CD4-positive, alpha-beta memory T cell (primary cell): ENCODE measurements at regions not wholly inside any gene's neighbourhood (a gene's known extent, or its start where the extent isn't known, plus 50 kb on each side); places are given as distances from the start of the nearest gene placed in this dataset.

Experiments used
- CTCF ChIA-PET: fragments of 350-600 bp; sonication (Branson Sonifier 250); formaldehyde crosslinking; loops from one replicate; lab custom pipeline; 2021; ENCODE audit warnings: inconsistent platforms; ENCODE audit not compliant: partially characterized antibody; lab: Charles Lee
- POLR2A ChIA-PET: fragments of 350-600 bp; sonication (Branson Sonifier 250); formaldehyde crosslinking; loops from one replicate; lab custom pipeline; 2021; ENCODE audit not compliant: partially characterized antibody; lab: Charles Lee
- DNase-seq, 5 donors: peaks; one replicate each; pipeline versions ENCODE4 v3.0.0 to v3.0.0-alpha.2; 2020 to 2022; ENCODE audit warnings: mixed read lengths in 1 of 5
- H3K27ac ChIP-seq: one replicate; pipeline ENCODE4 v1.7.0; 2013; ENCODE audit warnings: low read depth, low read length
- H3K27me3 ChIP-seq: 2 replicates; pipeline ENCODE4 v1.7.0; 2013; ENCODE audit warnings: mild to moderate bottlenecking, low read length, moderate library complexity; ENCODE audit not compliant: insufficient read depth
- H3K36me3 ChIP-seq: 2 replicates; pipeline ENCODE4 v1.7.0; 2013; ENCODE audit warnings: mild to moderate bottlenecking, low read length, moderate library complexity; ENCODE audit not compliant: insufficient read depth
- H3K4me1 ChIP-seq: 2 replicates; pipeline ENCODE4 v1.7.0; 2013; ENCODE audit warnings: mild to moderate bottlenecking, low read length, moderate library complexity; ENCODE audit not compliant: insufficient read depth
- H3K4me3 ChIP-seq, 2 donors: one replicate each; pipeline ENCODE4 v1.7.0; 2013; ENCODE audit warnings: low read length in 2 of 2, mild to moderate bottlenecking in 1 of 2
- H3K9me3 ChIP-seq, 2 donors: one replicate each; pipeline ENCODE4 v1.7.0; 2013; ENCODE audit warnings: low read length in 2 of 2, control low read depth in 1 of 2; ENCODE audit not compliant: control insufficient read depth in 1 of 2
- H3K27ac Mint-ChIP-seq, 7 donors: one replicate each; pipeline ENCODE4 v1.8.0; 2020 to 2021; ENCODE audit warnings: mixed read lengths in 7 of 7, mild to moderate bottlenecking in 6 of 7, inconsistent platforms in 3 of 7, moderate library complexity in 3 of 7
- H3K27me3 Mint-ChIP-seq, 2 donors: one replicate each; pipeline ENCODE4 v1.8.0; 2020 to 2021; ENCODE audit warnings: mixed read lengths in 2 of 2
- H3K36me3 Mint-ChIP-seq, 2 donors: one replicate each; pipeline ENCODE4 v1.8.0; 2020 to 2021; ENCODE audit warnings: mixed read lengths in 2 of 2, inconsistent platforms in 1 of 2, mild to moderate bottlenecking in 1 of 2
- H3K4me1 Mint-ChIP-seq, 4 donors: one replicate each; pipeline ENCODE4 v1.8.0; 2020 to 2021; ENCODE audit warnings: mixed read lengths in 4 of 4, mild to moderate bottlenecking in 1 of 4
- H3K4me3 Mint-ChIP-seq, 8 donors: one replicate each; pipeline ENCODE4 v1.8.0; 2020 to 2021; ENCODE audit warnings: mixed read lengths in 8 of 8, mild to moderate bottlenecking in 7 of 8, moderate library complexity in 6 of 8, inconsistent platforms in 3 of 8
- H3K9me3 Mint-ChIP-seq, 8 donors: one replicate each; pipeline ENCODE4 v1.8.0; 2020 to 2021; ENCODE audit warnings: mixed read lengths in 8 of 8, mild to moderate bottlenecking in 5 of 8, inconsistent platforms in 3 of 8, moderate library complexity in 1 of 8
- intact Hi-C: fragments of 100-400 bp; cut with micrococcal nuclease; formaldehyde crosslinking; loops from one replicate; pipeline ENCODE4 v1.15.1; 2023

DNA sequence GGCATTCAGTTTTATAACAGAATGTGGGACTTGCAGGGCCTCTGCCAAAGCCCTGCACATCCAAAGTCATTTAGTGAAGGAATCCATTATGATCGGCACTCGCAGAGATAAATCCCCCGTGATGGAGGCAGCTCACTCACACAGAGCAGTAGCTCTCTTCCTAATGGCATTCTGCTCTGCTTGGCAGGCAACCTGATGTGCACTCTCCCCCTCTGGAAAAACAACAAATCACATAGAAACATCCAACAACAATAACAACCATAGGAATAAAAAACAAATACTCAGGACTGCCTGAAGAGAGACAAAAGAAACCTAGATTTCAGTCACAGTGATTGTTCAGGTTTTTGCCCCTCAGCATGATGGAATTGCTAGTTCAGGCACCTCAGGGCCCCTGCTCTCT is 59.7 kb downstream of the NAA11 start:
- H3K4me1 ChIP-seq, result no peaks in the 10 kb centered on the region
- Mint-ChIP-seq H3K9me3 (no peaks in the 10 kb centered on the region), H3K27me3 (peaks cover 0 to under 1% of the 10 kb centered on the region in 2 donors), H3K36me3 (no peaks in the 10 kb centered on the region), H3K4me1 (no peaks in the 10 kb centered on the region), H3K4me3 (no peak overlapping the region), H3K27ac (no peak overlapping the region)
- intact Hi-C loops, result no loop called here
- CTCF ChIA-PET, result no interaction called here
- no peaks in the 10 kb centered on the region for H3K36me3 ChIP-seq
- H3K27ac ChIP-seq, result no peak overlapping the region
- no peak for DNase-seq
- no peaks in the 10 kb centered on the region for H3K9me3 ChIP-seq
- no peaks in the 10 kb centered on the region for H3K27me3 ChIP-seq
- no peak overlapping the region for H3K4me3 ChIP-seq
- POLR2A ChIA-PET, result no interaction called here

DNA sequence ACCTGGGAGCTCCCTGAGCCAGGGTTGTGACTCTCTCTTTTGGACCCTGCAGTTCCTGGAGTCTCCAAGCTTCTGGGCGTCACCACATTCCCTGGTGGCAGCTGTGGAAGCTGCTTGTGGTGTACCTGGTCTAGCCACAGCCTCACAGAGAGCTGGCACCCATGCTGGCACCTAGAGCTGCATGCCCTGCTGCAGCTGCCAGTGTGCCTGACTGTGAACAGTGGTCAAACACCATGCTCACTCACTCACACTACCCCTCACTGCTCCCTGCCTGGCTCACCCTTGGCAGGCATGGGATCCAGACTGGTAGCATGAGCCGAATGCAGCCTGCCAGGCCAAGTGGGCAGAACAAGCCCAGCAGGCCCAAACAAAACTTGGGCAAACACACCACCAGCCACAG is 66.6 kb downstream of the NAA11 start:
- H3K9me3 Mint-ChIP-seq, result peaks cover 0 to 2% (median 0%) of the 10 kb centered on the region in 8 donors
- ChIA-PET POLR2A (no interaction called here), CTCF (no interaction called here)
- intact Hi-C loops, result no loop called here
- no peak overlapping the region for H3K4me3 ChIP-seq
- DNase-seq, result no peak
- H3K27me3 ChIP-seq, result no peaks in the 10 kb centered on the region
- no peak overlapping the region for H3K4me3 Mint-ChIP-seq
- H3K36me3 ChIP-seq, result no peaks in the 10 kb centered on the region
- no peaks in the 10 kb centered on the region for H3K4me1 ChIP-seq
- peaks cover 0 to 2% of the 10 kb centered on the region in 2 donors for H3K27me3 Mint-ChIP-seq
- H3K4me1 Mint-ChIP-seq, result no peaks in the 10 kb centered on the region
- no peaks in the 10 kb centered on the region for H3K9me3 ChIP-seq
- no peaks in the 10 kb centered on the region for H3K36me3 Mint-ChIP-seq
- no peak overlapping the region for H3K27ac ChIP-seq
- no peak overlapping the region for H3K27ac Mint-ChIP-seq

DNA sequence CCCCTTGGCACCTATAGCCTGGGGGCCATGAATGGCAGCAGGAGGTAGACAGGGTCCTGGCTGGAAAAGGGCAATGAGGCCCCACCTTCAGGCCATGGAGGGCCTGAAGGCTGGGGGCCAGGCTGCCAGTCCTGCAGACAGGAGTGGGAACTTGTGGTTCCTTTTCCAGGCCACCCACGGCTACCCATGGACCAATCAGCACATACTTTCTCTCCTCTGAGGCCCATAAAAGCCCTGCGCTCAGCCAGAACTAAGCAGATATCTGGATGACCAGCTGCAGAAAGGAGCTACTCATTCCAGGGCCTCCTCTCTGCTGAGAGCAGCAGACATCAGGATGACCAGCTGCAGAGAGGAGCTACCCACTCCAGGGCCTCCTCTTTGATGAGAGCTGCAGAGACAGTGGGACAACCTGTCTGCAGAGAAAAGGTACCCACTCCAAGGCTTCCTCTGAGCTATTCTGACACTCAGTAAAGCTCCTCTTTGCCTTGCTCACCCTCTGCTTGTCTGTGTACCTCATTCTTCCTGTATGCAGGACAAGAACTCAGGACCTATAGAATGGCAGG is 67.2 kb downstream of the NAA11 start:
- Histone ChIP-seq H3K27ac (no peak overlapping the region), H3K27me3 (no peaks in the 10 kb centered on the region), H3K9me3 (no peaks in the 10 kb centered on the region), H3K4me1 (no peaks in the 10 kb centered on the region), H3K36me3 (no peaks in the 10 kb centered on the region), H3K4me3 (no peak overlapping the region)
- H3K9me3 Mint-ChIP-seq, result peaks cover 0 to 2% (median 0%) of the 10 kb centered on the region in 8 donors
- no peaks in the 10 kb centered on the region for H3K36me3 Mint-ChIP-seq
- intact Hi-C loops, result no loop called here
- no peak overlapping the region for H3K27ac Mint-ChIP-seq
- ChIA-PET POLR2A (no interaction called here), CTCF (no interaction called here)
- no peak for DNase-seq
- H3K4me1 Mint-ChIP-seq, result no peaks in the 10 kb centered on the region
- H3K4me3 Mint-ChIP-seq, result no peak overlapping the region
- peaks cover 0 to 2% of the 10 kb centered on the region in 2 donors for H3K27me3 Mint-ChIP-seq

DNA sequence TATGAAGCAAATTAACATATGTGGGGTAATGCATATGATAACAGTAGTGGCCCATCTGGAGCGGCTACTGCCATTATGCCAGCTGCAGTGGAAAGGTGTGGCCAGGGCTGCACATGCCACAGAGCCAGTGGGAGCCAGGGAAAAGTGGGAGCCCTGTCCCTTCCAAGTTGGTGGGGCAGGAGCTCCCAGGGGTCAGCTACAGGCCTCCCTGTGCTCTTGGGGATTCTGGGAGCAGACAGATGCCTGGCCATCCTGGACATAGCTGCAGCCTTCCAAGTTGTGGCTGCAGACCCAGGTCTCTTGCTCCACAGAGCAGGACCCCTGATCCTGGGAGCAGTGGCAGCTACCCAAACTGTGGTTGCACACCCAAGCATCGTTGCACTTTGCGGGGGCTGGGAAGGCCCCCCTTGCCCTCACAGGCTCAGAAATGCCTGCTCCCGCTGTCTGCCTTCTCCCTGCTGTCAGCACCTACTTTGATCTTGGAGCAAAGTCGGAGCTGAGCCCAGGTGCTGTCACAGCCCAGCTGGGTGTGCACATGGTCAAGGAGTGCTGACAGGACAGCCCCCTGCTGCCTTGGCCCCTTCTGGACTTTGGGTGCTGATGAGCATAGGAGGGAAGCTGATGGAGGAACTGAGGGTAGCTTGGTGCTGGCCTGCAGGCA is 67.8 kb downstream of the NAA11 start:
- DNase-seq, result no peak
- Histone ChIP-seq H3K4me1 (no peaks in the 10 kb centered on the region), H3K36me3 (no peaks in the 10 kb centered on the region), H3K27ac (no peak overlapping the region), H3K27me3 (no peaks in the 10 kb centered on the region), H3K4me3 (no peak overlapping the region), H3K9me3 (no peaks in the 10 kb centered on the region)
- Mint-ChIP-seq H3K9me3 (peaks cover 0 to 3% (median 0%) of the 10 kb centered on the region in 8 donors), H3K36me3 (no peaks in the 10 kb centered on the region), H3K27ac (no peak overlapping the region), H3K4me3 (no peak overlapping the region), H3K27me3 (peaks cover 0 to 2% of the 10 kb centered on the region in 2 donors), H3K4me1 (no peaks in the 10 kb centered on the region)
- intact Hi-C loops, result no loop called here
- CTCF ChIA-PET, result no interaction called here
- POLR2A ChIA-PET, result no interaction called here

DNA sequence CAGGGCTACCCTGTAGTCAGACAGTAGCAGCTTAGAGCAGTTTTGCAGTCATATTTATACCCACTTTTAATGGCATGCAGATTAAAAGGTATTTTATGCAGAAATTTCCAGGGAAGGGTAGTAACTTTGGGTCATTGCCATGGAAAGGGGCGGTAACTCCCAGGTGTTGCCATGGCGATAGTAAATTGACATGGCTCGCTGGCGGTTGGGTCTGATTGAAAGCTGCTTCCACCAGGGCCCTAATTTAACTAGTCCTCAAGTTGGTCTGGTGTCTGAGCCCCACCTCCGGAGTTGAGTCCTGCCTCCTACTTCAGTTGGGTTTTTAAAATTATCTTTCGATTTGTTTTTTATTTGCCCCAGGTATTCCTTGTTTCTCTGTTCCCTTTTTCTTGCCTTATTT is 70.1 kb downstream of the NAA11 start:
- CTCF ChIA-PET, result no interaction called here
- H3K4me3 ChIP-seq, result no peak overlapping the region
- intact Hi-C loops, result no loop called here
- H3K27ac Mint-ChIP-seq, result no peak overlapping the region
- H3K9me3 Mint-ChIP-seq, result peaks cover 0 to 3% (median 0%) of the 10 kb centered on the region in 8 donors
- no peaks in the 10 kb centered on the region for H3K4me1 Mint-ChIP-seq
- H3K4me3 Mint-ChIP-seq, result no peak overlapping the region
- H3K36me3 Mint-ChIP-seq, result no peaks in the 10 kb centered on the region
- H3K27me3 ChIP-seq, result no peaks in the 10 kb centered on the region
- H3K27me3 Mint-ChIP-seq, result no peaks in the 10 kb centered on the region
- no peaks in the 10 kb centered on the region for H3K36me3 ChIP-seq
- no peaks in the 10 kb centered on the region for H3K9me3 ChIP-seq
- POLR2A ChIA-PET, result no interaction called here
- H3K4me1 ChIP-seq, result no peaks in the 10 kb centered on the region
- no peak overlapping the region for H3K27ac ChIP-seq
- no peak for DNase-seq

DNA sequence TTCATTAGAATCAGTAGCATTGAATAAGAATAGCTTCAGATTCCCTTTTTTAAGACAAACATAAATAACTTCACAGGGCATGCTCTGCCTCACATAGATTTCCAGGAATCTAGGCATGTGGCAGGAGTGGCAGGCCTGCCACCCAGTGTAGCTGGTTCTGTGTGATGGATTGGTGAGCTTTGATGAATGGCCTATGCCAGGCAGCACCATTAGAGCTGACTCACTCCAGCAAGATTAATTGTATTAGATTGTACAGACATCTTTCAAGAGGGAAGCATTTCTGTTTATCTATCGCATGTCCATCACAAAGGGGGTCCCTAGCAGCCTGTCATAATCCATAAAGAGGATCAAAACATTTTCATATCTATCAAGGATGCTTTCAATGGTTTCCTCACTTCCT is 71.9 kb downstream of the NAA11 start:
- Mint-ChIP-seq H3K9me3 (peaks cover 0 to 4% (median 0%) of the 10 kb centered on the region in 8 donors), H3K4me1 (no peaks in the 10 kb centered on the region), H3K27ac (no peak overlapping the region), H3K36me3 (no peaks in the 10 kb centered on the region), H3K27me3 (no peaks in the 10 kb centered on the region), H3K4me3 (no peak overlapping the region)
- intact Hi-C loops, result no loop called here
- CTCF ChIA-PET, result no interaction called here
- no peaks in the 10 kb centered on the region for H3K4me1 ChIP-seq
- no peaks in the 10 kb centered on the region for H3K9me3 ChIP-seq
- no peak overlapping the region for H3K27ac ChIP-seq
- no peak for DNase-seq
- no peak overlapping the region for H3K4me3 ChIP-seq
- no peaks in the 10 kb centered on the region for H3K27me3 ChIP-seq
- POLR2A ChIA-PET, result no interaction called here
- no peaks in the 10 kb centered on the region for H3K36me3 ChIP-seq

DNA sequence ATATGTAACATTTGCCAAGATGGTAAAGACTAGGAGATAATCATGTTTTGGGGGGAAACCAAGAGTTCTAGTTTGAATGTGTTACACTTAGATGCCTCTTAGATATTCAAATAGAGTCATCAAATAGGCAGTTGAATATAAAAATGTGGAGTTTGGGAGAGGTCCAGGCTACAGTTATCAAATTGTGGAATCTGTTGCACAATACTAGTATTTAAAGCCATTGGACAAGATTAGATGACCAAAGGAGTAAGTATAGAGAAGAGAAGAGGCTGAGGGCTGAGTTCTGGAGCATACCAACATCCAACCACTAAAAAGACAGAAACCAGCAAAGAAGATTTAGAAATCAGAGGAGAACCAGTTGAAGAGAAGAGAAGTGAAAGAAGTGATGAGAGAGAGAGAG is 72.7 kb downstream of the NAA11 start:
- no peaks in the 10 kb centered on the region for H3K9me3 ChIP-seq
- peaks cover 0 to 6% (median 0%) of the 10 kb centered on the region in 8 donors for H3K9me3 Mint-ChIP-seq
- no peak overlapping the region for H3K4me3 Mint-ChIP-seq
- H3K36me3 Mint-ChIP-seq, result no peaks in the 10 kb centered on the region
- ChIA-PET CTCF (no interaction called here), POLR2A (no interaction called here)
- no peaks in the 10 kb centered on the region for H3K4me1 ChIP-seq
- intact Hi-C loops, result no loop called here
- H3K4me1 Mint-ChIP-seq, result no peaks in the 10 kb centered on the region
- no peak overlapping the region for H3K4me3 ChIP-seq
- H3K36me3 ChIP-seq, result no peaks in the 10 kb centered on the region
- no peak overlapping the region for H3K27ac ChIP-seq
- DNase-seq, result no peak
- H3K27ac Mint-ChIP-seq, result no peak overlapping the region
- no peaks in the 10 kb centered on the region for H3K27me3 Mint-ChIP-seq
- H3K27me3 ChIP-seq, result no peaks in the 10 kb centered on the region
